Inflammatory macrophage (primary cell): ENCODE measurements at regions not wholly inside any gene's neighbourhood (a gene's known extent, or its start where the extent isn't known, plus 50 kb on each side); places are given as distances from the start of the nearest gene placed in this dataset.

Source experiments
- DNase-seq, 2 donors: peaks; one replicate each; pipeline ENCODE4 v3.0.0-alpha.2; 2020 to 2022

DNA sequence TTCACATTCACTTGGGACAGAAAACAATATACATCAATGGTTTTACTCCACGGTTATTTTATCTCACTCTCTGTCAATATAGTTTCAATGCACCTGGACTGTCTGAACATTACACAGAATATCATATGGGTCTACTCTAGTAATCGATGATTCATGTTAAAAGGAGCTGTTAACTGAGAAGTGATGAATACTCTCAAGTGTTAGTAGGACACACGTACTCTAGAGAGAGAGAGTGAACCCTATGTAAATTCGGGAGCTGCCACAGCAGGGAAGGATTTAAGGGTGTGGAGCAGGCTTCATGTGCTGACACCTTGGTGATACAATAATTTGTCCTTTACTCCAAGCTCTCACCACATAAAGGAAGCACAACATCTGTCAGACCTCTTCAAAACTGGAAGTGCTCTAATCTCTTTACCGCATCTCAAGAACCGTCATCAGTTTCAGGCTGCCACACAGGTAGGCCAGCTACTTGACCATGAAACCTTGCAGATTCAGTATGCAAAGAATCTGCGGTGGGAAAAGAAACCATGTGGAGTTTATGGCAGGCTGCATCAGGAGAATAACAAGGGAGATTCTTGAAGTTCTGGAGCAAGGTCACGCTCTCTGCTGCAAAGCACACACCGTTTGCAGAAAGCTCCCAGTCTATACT is 199.2 kb upstream of the TMC3 start:
- no peak for DNase-seq

DNA sequence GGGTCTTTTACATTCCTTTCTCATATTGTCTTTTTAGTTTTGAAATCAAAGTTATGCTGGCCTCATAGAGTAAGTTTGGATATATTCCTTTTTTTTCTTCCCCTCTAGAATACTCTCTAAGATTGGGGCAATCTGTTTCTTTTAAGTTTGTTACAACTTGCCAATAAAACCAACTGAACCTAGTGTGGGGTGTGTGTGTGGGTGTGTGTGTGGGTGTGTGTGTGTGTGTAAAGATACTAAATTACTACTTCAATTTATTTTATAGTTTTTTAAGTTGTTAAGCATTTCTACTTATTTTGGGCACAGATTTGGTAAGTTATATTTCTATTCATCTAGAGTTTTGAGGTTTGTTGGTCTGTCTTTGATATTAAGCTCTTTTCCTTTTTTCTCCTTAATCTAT is 198.2 kb upstream of the TMC3 start:
- no peak for DNase-seq

DNA sequence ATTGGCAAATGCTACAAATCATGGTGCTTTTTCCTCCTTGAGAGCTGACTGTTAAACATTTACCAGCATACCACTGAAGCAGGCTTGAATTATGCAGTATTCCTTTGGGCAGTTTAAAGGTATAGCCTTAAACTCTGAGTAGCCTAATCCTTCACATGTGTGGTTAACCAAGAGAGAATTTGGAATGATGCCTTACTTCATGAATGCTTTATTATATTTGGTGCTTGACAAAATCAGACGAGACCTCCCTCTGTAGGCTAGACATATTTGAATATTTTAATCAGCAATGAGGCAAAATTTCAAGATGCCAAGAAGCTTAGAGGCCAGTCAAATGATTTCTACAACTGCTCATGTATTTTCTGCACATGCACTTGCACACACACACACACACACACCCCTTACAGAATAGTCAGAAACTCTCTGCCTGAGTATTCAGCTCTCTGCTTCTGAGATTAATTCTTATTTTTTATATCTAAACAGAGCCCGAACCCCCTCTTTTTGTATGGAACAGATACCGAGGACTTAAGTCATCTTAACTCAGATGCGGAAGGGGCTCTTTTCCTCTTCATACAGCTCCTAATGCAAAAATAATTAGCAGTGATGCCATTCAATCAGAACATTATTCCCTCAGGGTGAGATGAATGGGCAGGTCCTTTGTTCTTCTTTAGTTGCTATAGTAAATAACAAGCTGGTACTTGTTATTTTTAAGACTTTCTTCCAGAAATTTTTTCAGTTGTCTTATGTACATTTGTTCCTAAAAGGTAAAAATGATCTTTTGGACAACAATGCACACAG is 195.5 kb upstream of the TMC3 start:
- no peak for DNase-seq

DNA sequence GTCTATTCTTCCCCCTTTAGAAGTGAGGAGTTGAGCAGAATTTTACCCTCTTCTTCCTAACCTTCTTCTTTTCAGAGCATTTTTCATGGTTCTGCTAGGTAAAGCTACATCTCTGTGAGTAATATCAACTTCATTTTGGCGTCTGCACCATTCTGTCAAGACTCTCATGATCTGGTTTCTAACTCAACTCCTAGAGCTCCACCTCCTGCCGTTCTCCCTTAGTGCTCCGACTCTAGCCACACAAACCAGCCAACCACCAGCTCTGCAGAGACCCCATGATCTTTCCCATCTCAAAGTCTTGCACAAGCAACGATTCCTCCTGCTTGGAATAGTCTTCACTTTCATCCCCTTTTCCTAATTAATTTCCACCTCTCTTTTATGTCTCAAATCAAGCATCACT is 193.9 kb upstream of the TMC3 start:
- DNase-seq, result no peak

DNA sequence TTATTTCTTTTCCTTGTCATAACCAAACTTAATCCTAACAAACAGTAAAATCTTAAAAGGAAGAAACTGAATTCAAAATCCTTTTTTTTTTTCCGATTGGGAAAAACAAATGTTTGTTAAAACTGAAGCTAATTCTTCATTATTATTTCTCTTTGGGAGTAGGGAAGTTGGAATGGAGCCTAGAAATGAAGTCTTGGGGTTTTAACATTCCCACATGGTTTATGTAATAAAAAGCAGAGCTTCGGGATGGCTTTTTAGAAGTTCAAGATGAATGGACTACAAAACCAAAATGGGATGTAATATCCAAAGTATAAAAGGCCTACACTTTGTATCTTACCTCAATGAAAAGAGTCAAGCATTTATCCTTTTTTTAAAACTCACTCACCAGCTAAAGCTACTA is 189.0 kb upstream of the TMC3 start:
- DNase-seq, result no peak

DNA sequence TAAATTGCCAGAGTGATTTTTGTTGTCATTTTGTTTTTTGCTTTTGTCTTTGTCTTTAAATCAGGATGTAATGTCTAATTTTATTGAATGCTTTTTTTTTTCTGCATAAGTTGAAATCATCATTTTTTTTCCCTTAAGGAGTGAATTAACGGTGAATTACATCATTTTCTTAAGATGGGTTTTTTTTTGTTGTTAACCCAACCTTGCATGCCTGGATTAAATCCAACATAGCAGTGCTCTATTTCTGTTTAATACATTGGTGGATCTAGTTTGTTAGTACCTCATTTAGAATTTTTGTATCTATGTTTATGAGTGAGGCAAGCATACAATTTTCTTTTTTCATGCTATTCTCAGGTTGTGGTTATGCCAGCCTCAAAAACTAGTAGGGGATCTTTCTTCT is 186.4 kb upstream of the TMC3 start:
- DNase-seq, result no peak

DNA sequence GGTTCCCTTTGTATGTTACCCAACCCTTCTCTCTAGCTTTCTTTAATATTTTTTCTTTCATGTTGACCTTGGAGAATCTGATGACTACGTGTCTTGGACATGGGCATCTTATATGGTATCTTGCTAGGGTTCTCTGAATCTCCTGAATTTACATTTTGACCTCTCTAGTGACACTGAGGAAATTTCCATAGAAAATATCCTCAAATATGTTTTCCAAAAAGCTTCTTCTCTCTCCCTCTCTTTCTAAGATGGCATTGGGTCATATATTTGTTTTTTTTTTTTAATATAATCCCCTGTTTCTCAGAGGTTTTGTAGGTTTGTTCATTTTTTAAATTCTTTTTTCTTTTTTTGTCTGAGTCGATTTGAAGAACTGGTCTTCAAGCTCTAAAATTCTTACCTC is 184.0 kb upstream of the TMC3 start:
- DNase-seq, result no peak

DNA sequence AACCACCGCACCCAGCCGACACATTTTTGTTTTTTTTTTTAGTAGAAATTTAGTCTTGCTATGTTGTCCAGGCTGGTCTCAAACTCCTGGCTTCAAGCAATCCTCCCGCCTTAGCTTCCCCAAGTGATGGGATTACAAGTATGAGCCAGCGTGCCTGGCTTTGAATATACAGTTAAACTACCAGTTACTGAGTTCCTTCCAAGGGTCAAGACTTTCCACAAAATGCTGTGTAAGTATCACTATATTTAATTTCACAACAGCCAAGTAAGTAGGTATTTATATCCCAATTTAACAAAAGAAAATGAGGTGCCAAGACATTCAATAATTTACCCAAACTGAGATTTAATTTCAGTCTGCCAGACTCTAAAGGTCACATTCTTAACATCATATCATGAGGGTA is 181.3 kb upstream of the TMC3 start:
- DNase-seq, result no peak

DNA sequence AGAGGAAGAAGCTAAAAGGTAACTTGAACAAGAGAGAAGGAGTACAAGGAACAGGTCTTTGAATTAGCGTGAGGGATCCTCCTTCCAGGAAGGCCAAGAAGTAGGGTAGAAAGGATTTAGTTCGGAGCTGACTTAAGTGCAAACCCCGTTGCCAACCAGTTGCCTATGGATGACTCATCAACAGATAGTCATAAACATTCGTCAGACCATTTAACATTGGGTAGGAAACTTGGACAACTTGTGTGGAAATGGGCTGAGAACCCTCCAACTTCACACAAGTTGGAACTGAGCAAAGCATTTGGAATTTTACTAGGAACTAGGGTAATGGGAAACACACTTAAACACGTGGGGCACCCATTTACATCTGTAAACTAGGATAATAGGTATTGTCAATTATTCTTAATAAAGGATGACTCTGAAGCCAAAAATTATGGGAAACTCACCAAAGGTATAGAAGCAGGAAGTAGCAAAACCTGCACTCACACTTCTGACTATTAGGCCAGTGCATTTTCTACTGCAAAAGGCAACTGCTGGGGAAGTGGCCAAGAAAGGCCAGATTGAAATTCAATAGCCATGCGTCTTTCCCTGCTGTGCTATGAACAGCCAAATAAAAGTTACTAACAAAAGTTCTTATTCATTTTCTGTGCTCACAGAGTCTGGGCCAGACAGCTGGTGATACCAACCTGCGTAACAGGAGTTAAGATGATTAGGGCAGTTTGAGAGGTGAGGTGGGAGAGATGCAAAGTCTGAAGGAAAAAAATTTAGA is 174.5 kb upstream of the TMC3 start:
- DNase-seq, result no peak

DNA sequence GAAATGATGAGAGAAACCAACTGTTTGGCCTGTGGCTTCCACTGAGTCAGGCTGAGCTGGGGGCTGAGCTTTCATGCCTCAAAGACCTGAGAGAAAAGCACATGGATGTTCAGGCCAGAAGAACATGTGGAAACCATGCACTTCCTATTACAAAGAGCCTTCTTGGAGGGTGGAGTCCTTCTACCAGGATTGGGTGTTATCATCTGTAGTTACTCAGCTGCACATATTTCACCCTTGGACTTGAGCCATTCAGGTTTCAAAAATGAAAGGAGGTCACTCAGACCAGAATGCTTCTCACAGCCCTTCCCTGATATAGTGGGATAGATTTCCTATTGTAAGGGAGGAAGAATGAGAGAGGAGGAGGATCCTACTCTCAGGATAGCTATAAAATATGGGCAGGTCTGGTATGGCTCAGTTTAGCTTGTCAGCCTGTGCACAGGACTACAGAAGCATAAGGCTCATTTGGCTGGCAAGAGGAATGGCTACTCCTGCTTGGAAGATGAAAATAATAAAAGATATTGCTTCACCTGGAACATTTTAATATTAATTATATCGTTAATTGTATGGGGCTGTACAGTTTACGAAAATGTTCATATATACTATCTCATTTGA is 173.6 kb upstream of the TMC3 start:
- DNase-seq, result no peak

DNA sequence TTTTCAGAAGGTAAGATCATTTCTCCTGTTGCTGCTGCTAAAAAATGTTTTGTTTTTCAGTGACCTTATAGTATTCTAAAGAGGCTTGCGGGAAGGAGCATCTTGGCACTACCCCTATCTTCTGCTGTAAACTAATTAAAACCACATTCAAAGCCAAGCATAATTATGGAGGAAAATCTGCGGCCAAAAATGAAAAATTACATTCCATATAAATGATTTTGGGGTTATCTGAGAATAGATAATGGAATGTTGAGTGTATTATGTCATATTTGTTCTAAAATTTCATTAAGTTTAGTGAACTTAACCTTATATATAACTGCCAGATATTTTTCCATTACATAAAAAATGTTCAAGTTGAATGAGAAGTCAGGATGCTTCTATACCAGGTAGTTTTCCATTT is 170.4 kb upstream of the TMC3 start:
- no peak for DNase-seq

DNA sequence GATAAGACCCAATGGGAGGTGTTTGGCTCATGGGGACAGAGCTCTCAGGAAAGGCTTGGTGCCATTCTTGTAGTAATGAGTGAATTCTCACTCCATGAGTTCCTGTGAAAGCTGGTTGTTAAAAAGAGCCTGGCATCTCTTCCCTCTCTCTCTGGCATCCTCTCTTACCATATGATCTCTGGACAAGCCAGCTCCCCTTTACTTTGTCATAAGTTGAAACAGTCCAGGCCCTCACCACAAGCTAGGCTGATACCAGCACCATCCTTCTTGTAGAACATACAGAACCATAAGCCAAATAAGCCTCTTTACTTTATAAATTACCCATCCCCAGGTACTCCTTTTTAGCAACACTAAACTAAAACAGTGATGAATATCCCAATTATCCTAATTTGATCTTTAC is 166.9 kb upstream of the TMC3 start:
- DNase-seq, result no peak

DNA sequence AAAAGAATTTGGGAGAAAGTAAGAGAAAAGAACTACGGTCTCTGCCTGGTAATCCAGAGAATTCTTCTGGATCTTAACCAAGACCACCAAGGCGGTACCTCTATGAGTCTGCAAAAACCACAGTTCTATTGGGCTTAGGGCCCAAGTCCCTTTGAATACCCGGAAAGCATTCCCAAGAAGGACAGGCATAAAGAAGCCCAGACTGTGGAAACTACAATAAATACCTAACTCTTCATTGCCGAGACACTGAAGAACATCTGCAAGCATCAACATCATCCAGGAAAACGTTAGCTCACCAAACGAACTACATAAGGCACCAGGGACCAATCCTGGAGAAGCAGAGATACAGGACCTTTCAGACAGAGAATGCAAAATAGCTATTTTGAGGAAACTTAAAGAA is 162.3 kb upstream of the TMC3 start:
- DNase-seq, result no peak

DNA sequence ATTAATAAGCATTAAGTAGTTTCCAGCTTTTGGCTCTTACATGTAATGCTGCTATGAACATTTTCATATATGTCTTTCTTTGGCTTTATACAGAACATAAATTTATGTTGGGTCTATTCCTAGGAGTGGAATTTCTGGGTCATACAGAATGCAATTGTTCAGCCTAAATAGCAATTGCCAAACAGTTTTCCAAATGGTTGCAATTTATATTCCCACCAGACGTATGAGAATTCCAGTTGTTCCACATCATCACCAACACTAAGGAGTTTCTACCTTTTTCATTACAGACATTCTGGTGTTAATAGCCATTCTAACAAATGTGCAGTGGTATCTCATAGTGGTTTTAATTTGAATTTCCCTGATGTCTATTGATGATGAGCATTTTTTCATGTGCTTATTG is 160.1 kb upstream of the TMC3 start:
- no peak for DNase-seq

DNA sequence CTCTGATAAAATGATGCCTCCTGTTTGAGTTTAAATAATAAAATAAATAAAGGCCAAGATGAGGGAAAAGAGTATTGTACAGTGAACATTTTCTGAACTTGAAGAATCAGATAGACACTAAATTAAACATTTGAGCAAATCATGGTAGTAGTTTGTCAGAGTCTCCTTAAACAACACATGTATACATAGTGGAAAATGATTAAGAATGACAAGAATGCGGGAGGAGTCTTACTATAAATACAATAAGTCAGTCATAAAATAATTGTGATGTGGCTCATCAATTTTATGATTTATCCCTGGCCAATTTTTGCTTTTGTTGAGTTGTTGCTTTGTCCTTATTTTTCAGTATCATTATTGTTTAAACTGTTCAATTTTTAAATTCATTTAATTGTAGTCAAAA is 158.0 kb upstream of the TMC3 start:
- DNase-seq, result no peak

DNA sequence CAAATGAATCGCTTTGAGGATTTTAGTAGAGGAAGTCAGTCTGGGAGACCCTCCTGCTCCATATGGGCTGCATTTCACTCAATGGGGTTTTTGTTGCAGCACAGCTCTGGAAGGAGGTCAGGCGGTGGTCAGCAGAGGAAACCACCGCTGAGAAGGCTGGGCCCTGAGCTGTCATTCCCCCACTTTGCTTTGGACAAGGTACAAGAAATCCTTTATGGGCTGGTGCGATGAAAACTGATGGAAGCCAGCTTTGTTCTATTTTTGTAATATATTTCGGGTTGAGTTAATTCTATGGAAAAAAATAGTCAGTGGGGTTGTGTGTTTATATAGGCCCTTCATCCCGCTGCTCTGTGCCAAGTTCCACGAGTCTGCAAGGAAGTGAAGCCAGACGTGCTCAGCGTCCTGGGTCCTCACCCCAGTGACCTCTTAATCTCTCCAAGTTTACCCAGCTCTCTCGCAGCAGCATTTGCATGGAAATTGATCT is 157.1 kb upstream of the TMC3 start:
- no peak for DNase-seq

DNA sequence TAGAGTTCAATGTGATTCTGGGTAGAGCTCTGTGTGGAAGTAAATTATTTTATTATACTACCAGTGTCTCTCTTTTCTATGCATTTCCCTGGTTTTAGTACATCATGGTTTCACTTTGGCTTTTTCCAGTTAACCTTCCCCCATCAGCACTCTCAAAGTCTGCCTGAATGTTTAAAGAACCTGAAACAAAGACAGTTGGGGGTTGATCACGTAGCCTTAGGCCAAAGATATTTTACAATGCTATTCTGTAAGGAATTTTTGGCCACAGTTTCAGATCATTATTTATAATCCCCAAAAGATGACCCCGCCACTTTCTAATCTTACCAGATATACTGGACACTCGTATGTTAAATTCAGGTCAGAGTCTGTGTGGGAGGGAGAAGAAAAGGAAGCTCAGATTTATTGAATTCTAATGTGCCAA is 156.3 kb upstream of the TMC3 start:
- no peak for DNase-seq

DNA sequence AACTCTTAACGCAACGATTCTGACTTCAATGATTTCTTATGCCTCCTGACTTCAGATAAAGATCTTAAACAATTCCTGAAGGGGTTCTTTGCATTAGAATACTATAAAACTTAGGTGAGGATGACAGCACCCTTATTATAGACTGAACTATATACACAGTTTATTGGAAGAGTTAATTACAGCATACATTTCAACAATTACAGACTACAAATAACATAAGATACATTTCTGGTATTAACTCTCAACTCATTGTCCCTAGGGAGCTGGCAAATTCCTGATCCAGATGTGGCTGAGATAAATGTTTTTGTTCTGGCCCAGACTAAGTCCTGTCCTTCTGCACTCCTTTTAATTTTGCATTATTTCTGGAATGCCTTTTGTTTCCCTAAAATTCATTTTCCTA is 155.5 kb upstream of the TMC3 start:
- DNase-seq, result no peak

DNA sequence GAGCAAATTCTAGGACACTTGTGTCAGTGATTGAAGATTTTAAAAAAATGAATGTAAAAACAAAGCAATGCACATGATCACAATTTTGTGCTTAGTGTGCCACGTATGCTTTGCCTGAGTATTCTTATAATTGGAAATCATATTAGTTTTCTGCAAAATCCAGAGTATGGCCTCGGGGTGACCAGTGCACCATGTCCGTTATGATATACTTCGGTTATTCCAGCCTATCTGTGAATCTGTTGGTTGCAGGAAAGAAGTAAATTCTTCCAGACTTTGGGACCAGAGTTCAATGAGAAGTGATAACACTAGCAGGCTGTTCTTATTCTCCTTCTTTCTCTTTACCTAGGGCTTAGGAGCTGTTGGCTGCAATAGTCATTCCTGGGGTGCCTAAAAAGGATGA is 152.0 kb upstream of the TMC3 start:
- DNase-seq, result no peak

DNA sequence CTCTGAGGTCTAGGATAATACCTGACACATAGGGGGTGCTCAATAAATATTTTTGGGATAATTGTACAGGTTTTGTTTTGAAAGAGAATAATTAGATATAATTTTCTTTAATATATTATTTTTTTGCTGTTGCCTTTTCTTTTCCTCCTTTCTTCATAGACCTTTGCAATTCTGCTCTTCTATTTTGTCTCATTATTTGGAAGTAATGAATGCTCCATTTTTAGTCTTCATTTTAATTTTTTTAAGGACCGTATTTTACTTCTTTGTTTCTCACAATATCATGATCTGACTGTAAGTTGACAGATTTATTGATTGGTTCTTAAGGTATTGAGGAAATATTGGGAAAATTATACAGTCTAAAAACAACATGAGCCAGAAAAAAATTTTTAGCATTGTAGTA is 150.5 kb upstream of the TMC3 start:
- no peak for DNase-seq

DNA sequence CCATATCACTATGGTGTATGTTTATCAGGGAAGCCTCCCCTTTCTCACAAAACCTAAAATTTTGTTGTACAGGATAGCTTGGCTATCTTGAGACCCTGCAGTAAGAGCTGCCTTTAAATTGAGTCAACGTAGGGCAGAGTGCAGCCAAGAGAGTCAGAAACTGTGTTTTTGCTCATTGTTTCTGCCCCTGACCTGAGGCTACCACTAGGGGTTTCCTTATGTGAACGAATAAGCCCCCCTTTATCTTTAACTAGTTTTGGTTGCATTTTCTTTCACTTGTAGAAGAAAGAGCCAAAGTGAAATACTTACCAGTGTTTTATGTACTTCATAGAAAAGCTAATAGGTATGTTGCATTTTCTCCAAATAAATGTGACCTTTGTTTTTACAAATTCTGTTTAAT is 149.9 kb upstream of the TMC3 start:
- DNase-seq, result no peak

DNA sequence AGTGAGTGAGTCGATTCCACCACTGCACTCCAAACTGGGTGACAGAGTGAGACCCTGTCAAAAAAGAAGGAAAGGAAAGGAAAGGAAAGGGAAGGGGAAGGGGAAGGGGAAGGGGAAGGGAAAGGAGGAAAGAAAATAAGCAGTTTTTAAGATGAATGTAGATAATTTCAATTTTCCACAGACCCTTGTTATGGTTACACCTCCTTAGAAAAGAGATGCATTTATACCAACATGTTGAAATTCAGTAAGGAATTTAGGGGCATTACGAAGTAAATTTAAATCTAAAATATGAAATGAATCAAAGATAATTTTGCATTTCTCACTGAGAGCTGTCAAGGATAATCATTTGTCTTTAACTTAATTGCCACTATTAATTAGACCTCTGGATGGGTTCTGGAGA is 146.5 kb upstream of the TMC3 start:
- DNase-seq, result no peak

DNA sequence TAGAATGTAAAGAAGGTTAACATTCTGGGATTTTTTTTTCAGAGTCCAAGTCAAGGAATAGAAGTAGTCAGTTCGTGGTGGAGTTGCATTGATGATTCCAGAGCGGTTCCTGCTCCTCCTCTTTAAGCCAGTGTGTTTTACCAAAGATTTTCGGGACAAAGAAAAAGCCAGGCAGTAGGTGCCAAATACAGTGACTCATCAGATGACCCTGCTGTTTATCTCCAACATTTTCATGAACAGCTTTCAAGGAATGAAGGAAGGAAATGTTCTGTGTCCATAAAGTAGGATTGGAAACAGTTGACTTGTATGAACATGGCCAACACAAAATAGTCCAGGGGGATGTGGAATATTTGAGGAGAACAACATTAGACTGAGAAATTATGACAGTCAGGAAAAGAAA is 142.4 kb upstream of the TMC3 start:
- no peak for DNase-seq
